Mesendoderm (in vitro differentiated cells): ENCODE measurements at regions not wholly inside any gene's neighbourhood (a gene's known extent, or its start where the extent isn't known, plus 50 kb on each side); places are given as distances from the start of the nearest gene placed in this dataset.

ENCODE experiments used
- DNase-seq: peaks from one replicate; pipeline ENCODE4 v3.0.0; 2013
- H2AK5ac ChIP-seq: 2 replicates; pipeline ENCODE4 v1.6.1; 2013; ENCODE audit warnings: low read length, inconsistent platforms
- H2BK120ac ChIP-seq: 2 replicates; pipeline ENCODE4 v1.6.1; 2013; ENCODE audit warnings: low read depth, mild to moderate bottlenecking, low read length, moderate library complexity, mixed read lengths
- H2BK15ac ChIP-seq: replicated peaks from 2 replicates; pipeline ENCODE4 v1.6.1; 2013; ENCODE audit warnings: low read depth, mild to moderate bottlenecking, moderate library complexity
- H2BK5ac ChIP-seq: 2 replicates; pipeline ENCODE4 v1.6.1; 2013; ENCODE audit warnings: low read length, inconsistent platforms
- H3K18ac ChIP-seq: 2 replicates; pipeline ENCODE4 v1.6.1; 2013; ENCODE audit warnings: mild to moderate bottlenecking, low read length, mixed read lengths
- H3K23ac ChIP-seq: one replicate; pipeline ENCODE4 v1.6.1; 2013; ENCODE audit warnings: low read length
- H3K27ac ChIP-seq: 2 replicates; pipeline ENCODE4 v1.5.1; 2013; ENCODE audit warnings: low read depth, mild to moderate bottlenecking, inconsistent platforms, low read length, moderate library complexity
- H3K27me3 ChIP-seq: 2 replicates; pipeline ENCODE4 v1.6.1; 2013; ENCODE audit warnings: low read length, control low read depth, mild to moderate bottlenecking, inconsistent platforms; ENCODE audit not compliant: insufficient read depth, poor library complexity
- H3K36me3 ChIP-seq: 2 replicates; pipeline ENCODE4 v1.6.1; 2013; ENCODE audit warnings: low read length, inconsistent platforms; ENCODE audit not compliant: control insufficient read depth, insufficient read depth
- H3K4ac ChIP-seq: one replicate; pipeline ENCODE4 v1.6.1; 2013; ENCODE audit warnings: low read depth, mild to moderate bottlenecking, low read length, moderate library complexity
- H3K4me1 ChIP-seq: 2 replicates; pipeline ENCODE4 v1.6.1; 2013; ENCODE audit warnings: low read depth, low read length, inconsistent platforms; ENCODE audit not compliant: control insufficient read depth
- H3K4me2 ChIP-seq: 2 replicates; pipeline ENCODE4 v1.6.1; 2013; ENCODE audit warnings: low read length
- H3K4me3 ChIP-seq: 2 replicates; pipeline ENCODE4 v1.5.1; 2013; ENCODE audit warnings: mild to moderate bottlenecking, low read length
- H3K56ac ChIP-seq: one replicate; pipeline ENCODE4 v1.6.1; 2013; ENCODE audit warnings: low read length
- H3K79me1 ChIP-seq: 2 replicates; pipeline ENCODE4 v1.6.1; 2013; ENCODE audit warnings: low read length, inconsistent platforms
- H3K79me2 ChIP-seq: 2 replicates; pipeline ENCODE4 v1.6.1; 2013; ENCODE audit warnings: mild to moderate bottlenecking, low read length; ENCODE audit not compliant: control insufficient read depth, insufficient read depth
- H3K9ac ChIP-seq: 2 replicates; pipeline ENCODE4 v1.6.1; 2013; ENCODE audit warnings: low read length, inconsistent platforms
- H4K5ac ChIP-seq: one replicate; pipeline ENCODE4 v1.6.1; 2013; ENCODE audit warnings: low read length
- H4K8ac ChIP-seq: one replicate; pipeline ENCODE4 v1.6.1; 2013; ENCODE audit warnings: low read depth, mild to moderate bottlenecking, control low read depth, low read length, moderate library complexity
- WGBS: extraction: QIAGEN DNeasy Blood & Tissue Kit; methylation state at CpG from one replicate; pipeline ENCODE4 v1.1.7; 2013; ENCODE audit warnings: low lambda C conversion rate, missing lambda C conversion rate; ENCODE audit not compliant: insufficient coverage; ENCODE audit errors: extremely low coverage; 5-methylcytosine and 5-hydroxymethylcytosine counted together

GRCh38 chr9:546235-546634 is 295.3 kb upstream of the DMRT1 start:
- no peaks in the 10 kb centered on the region for H3K79me1 ChIP-seq
- H2AK5ac ChIP-seq: no peak overlapping the region
- no peak overlapping the region for H3K18ac ChIP-seq
- DNase-seq: peak; percentile 67
- no CpG with 5 or more reads among the region's 3 CpGs for WGBS
- H3K27me3 ChIP-seq: no peaks in the 10 kb centered on the region
- peak overlapping the region; percentile 23 for H3K9ac ChIP-seq
- H2BK15ac ChIP-seq: no peak overlapping the region
- no peaks in the 10 kb centered on the region for H3K36me3 ChIP-seq
- no peak overlapping the region for H4K5ac ChIP-seq
- no peak overlapping the region for H3K4me3 ChIP-seq
- H2BK120ac ChIP-seq: no peak overlapping the region
- H3K79me2 ChIP-seq: no peaks in the 10 kb centered on the region
- H3K4me2 ChIP-seq: no peak overlapping the region
- no peak overlapping the region for H3K23ac ChIP-seq
- H3K27ac ChIP-seq: peak overlapping the region; percentile 13
- peak overlapping the region; percentile 52 for H2BK5ac ChIP-seq
- H3K4me1 ChIP-seq: peaks cover 27% of the 10 kb centered on the region
- H4K8ac ChIP-seq: no peak overlapping the region
- H3K56ac ChIP-seq: peak overlapping the region; percentile 56
- H3K4ac ChIP-seq: no peak overlapping the region

DNA sequence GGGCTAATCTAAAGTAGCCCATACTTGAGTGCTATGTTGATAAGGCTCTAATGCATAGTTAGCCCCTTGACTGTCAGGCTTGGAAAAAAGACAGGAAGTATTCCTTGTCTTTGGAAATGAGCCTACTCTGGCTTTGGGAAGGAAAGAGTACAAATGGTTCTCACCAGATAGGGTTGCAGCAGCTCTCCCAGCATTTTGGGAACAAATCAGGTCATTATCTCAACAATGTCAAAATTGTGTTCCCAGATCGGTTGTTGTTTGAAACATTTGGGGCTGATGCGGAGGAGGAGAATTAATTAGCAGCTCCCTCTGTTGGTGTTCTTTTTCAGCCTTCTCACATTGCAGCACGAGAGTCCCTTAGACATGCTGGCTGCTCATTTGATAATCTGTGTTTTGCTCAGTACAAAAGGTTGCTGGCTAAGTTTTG is 294.7 kb upstream of the DMRT1 start:
- H4K8ac ChIP-seq: no peak overlapping the region
- H3K4me3 ChIP-seq: no peak overlapping the region
- WGBS: no CpG with 5 or more reads among the region's 3 CpGs
- H3K18ac ChIP-seq: peak overlapping the region; percentile 25
- no peak overlapping the region for H2AK5ac ChIP-seq
- H3K36me3 ChIP-seq: no peaks in the 10 kb centered on the region
- no peak overlapping the region for H3K4me2 ChIP-seq
- H3K27ac ChIP-seq: peak overlapping the region; percentile 13
- H3K27me3 ChIP-seq: no peaks in the 10 kb centered on the region
- no peak overlapping the region for H2BK5ac ChIP-seq
- peak overlapping the region; percentile 5 for H3K9ac ChIP-seq
- peak; percentile 85 for DNase-seq
- H3K79me2 ChIP-seq: no peaks in the 10 kb centered on the region
- H3K4me1 ChIP-seq: peaks cover 29% of the 10 kb centered on the region
- peak overlapping the region; percentile 49 for H3K56ac ChIP-seq
- H4K5ac ChIP-seq: no peak overlapping the region
- H3K23ac ChIP-seq: no peak overlapping the region
- no peaks in the 10 kb centered on the region for H3K79me1 ChIP-seq
- H2BK120ac ChIP-seq: no peak overlapping the region
- H2BK15ac ChIP-seq: no peak overlapping the region
- peak overlapping the region; percentile 71 for H3K4ac ChIP-seq

DNA sequence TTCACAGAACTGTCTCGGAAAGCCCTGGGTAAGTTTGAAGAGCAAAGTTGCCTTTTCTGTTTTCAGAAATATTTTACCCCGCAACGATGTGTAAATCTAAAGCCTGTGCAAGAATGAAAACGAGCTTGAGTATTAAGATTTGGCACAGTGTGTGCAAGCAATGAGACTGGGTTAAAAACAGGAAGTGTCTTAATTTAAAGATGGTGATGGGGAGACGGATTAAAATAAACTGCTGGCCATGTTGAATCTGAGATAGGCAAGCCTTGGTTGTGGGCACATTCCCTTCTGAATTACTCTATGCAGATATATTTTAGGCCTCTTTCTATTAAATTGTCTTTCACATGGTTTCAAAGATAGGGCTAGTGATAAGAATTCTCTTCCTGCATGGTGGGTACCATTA is 294.2 kb upstream of the DMRT1 start:
- Histone ChIP-seq H2BK15ac (no peak overlapping the region), H3K79me2 (no peaks in the 10 kb centered on the region), H3K4me2 (no peak overlapping the region), H3K23ac (no peak overlapping the region), H2BK120ac (no peak overlapping the region), H3K4ac (peak overlapping the region; percentile 71), H3K4me1 (peaks cover 33% of the 10 kb centered on the region), H4K8ac (no peak overlapping the region), H3K56ac (peak overlapping the region; percentile 49), H3K27me3 (no peaks in the 10 kb centered on the region), H2BK5ac (no peak overlapping the region), H3K36me3 (no peaks in the 10 kb centered on the region), H3K9ac (peak overlapping the region; percentile 5), H3K79me1 (no peaks in the 10 kb centered on the region), H3K27ac (peak overlapping the region; percentile 11), H4K5ac (no peak overlapping the region), H3K18ac (peak overlapping the region; percentile 25), H3K4me3 (no peak overlapping the region), H2AK5ac (no peak overlapping the region)
- no peak for DNase-seq
- WGBS: no CpG with 5 or more reads among the region's 5 CpGs

- Histone ChIP-seq H4K5ac (peak overlapping the region; percentile 0), H2BK120ac (no peak overlapping the region), H2BK5ac (peak overlapping the region; percentile 10), H3K4me2 (no peak overlapping the region), H3K79me1 (no peaks in the 10 kb centered on the region), H3K56ac (peak overlapping the region; percentile 38), H3K4ac (no peak overlapping the region), H3K23ac (no peak overlapping the region), H3K9ac (no peak overlapping the region), H3K4me1 (peaks cover 31% of the 10 kb centered on the region), H2BK15ac (no peak overlapping the region), H3K4me3 (no peak overlapping the region), H3K18ac (no peak overlapping the region), H3K27ac (no peak overlapping the region), H3K36me3 (no peaks in the 10 kb centered on the region), H3K79me2 (no peaks in the 10 kb centered on the region), H3K27me3 (no peaks in the 10 kb centered on the region), H2AK5ac (no peak overlapping the region), H4K8ac (no peak overlapping the region)
- no CpG with 5 or more reads among the region's 12 CpGs for WGBS
- no peak for DNase-seq
Measured at GRCh38 chr9:549455-549997, 292.0 kb upstream of the DMRT1 start.

DNA sequence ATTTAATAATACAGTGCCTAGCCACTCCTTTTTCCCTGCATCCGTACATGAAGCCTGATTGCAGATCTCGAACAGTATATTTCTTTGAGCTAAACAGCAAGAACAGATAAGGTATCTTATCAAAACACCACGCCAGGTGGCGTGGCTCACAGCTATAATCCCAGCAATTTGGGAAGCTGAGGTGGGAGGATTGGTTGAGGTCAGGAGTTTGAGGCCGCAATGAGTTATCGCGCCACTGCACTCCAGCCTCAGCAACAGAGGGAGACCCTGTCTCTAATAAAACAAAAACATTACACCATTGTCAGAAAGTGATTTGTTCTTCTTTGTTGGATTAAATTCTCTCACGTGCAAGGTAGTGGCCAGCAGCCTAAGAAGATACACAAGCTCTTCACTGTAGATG is 291.2 kb upstream of the DMRT1 start:
- no peak overlapping the region for H3K4me2 ChIP-seq
- no peak overlapping the region for H2BK120ac ChIP-seq
- DNase-seq: peak; percentile 81
- peak overlapping the region; percentile 2 for H3K56ac ChIP-seq
- no peaks in the 10 kb centered on the region for H3K36me3 ChIP-seq
- no peak overlapping the region for H4K5ac ChIP-seq
- H3K79me1 ChIP-seq: no peaks in the 10 kb centered on the region
- H4K8ac ChIP-seq: no peak overlapping the region
- H2BK5ac ChIP-seq: no peak overlapping the region
- H3K27ac ChIP-seq: no peak overlapping the region
- peaks cover 30% of the 10 kb centered on the region for H3K4me1 ChIP-seq
- no peak overlapping the region for H3K4me3 ChIP-seq
- no peak overlapping the region for H3K9ac ChIP-seq
- H3K27me3 ChIP-seq: no peaks in the 10 kb centered on the region
- H3K18ac ChIP-seq: no peak overlapping the region
- H3K4ac ChIP-seq: no peak overlapping the region
- H3K23ac ChIP-seq: no peak overlapping the region
- H3K79me2 ChIP-seq: no peaks in the 10 kb centered on the region
- no peak overlapping the region for H2AK5ac ChIP-seq
- no peak overlapping the region for H2BK15ac ChIP-seq
- WGBS: no CpG with 5 or more reads among the region's 8 CpGs
